Epithelial cell of prostate (primary cell): ENCODE measurements at regions not wholly inside any gene's neighbourhood (a gene's known extent, or its start where the extent isn't known, plus 50 kb on each side); places are given as distances from the start of the nearest gene placed in this dataset.
"Not testable (repeated sequence)": the region's sequence is repeated elsewhere in the genome, so short reads cannot be mapped to it uniquely, and the experiment has no call there.

Experiments
- DNase-seq: peaks from one replicate; pipeline ENCODE4 v3.0.0-alpha.2; 2011; ENCODE audit warnings: low read depth, low spot score
- H3K27ac ChIP-seq: fragments of 450-650 bp; 2 replicates; pipeline ENCODE4 v1.5.1; 2017; ENCODE audit warnings: mild to moderate bottlenecking

- H3K27ac ChIP-seq, DNase-seq: not testable (repeated sequence)
Measured at GRCh38 chr5:10876996-10877395, 116.0 kb upstream of the DAP start.

GRCh38 chr5:10876006-10876744 is 115.1 kb upstream of the DAP start:
- H3K27ac ChIP-seq = no peak overlapping the region
- no peak for DNase-seq

GRCh38 chr5:10875201-10875768 is 114.3 kb upstream of the DAP start:
- no peak for DNase-seq
- H3K27ac ChIP-seq = no peak overlapping the region

- DNase-seq = no peak
- H3K27ac ChIP-seq = no peak overlapping the region
Measured at GRCh38 chr5:10874541-10874940, 113.5 kb upstream of the DAP start.

- H3K27ac ChIP-seq = no peak overlapping the region
- DNase-seq = no peak
Measured at GRCh38 chr5:10870791-10871190, 109.8 kb upstream of the DAP start.

- DNase-seq = no peak
- H3K27ac ChIP-seq = no peak overlapping the region
Measured at GRCh38 chr5:10868956-10869355, 107.9 kb upstream of the DAP start.

- DNase-seq = no peak
- no peak overlapping the region for H3K27ac ChIP-seq
Measured at GRCh38 chr5:10867389-10868303, 106.6 kb upstream of the DAP start.

- no peak overlapping the region for H3K27ac ChIP-seq
- no peak for DNase-seq
Measured at GRCh38 chr5:10866913-10867312, 105.9 kb upstream of the DAP start.

- no peak for DNase-seq
- no peak overlapping the region for H3K27ac ChIP-seq
Measured at GRCh38 chr5:10863763-10864383, 102.8 kb upstream of the DAP start.

GRCh38 chr5:10862085-10862484 is 101.1 kb upstream of the DAP start:
- no peak for DNase-seq
- H3K27ac ChIP-seq = no peak overlapping the region

GRCh38 chr5:10861423-10861790 is 100.4 kb upstream of the DAP start:
- H3K27ac ChIP-seq = no peak overlapping the region
- no peak for DNase-seq

- DNase-seq = no peak
- no peak overlapping the region for H3K27ac ChIP-seq
Measured at GRCh38 chr5:10860645-10861422, 99.8 kb upstream of the DAP start.

GRCh38 chr5:10860196-10860543 is 99.1 kb upstream of the DAP start:
- no peak for DNase-seq
- no peak overlapping the region for H3K27ac ChIP-seq

GRCh38 chr5:10859393-10860195 is 98.6 kb upstream of the DAP start:
- no peak overlapping the region for H3K27ac ChIP-seq
- no peak for DNase-seq

GRCh38 chr5:10858945-10859344 is 97.9 kb upstream of the DAP start:
- no peak for DNase-seq
- H3K27ac ChIP-seq = no peak overlapping the region

GRCh38 chr5:10858307-10858706 is 97.3 kb upstream of the DAP start:
- H3K27ac ChIP-seq = no peak overlapping the region
- DNase-seq = no peak

GRCh38 chr5:10857338-10857733 is 96.3 kb upstream of the DAP start:
- no peak for DNase-seq

GRCh38 chr5:10856683-10857337 is 95.8 kb upstream of the DAP start:
- no peak for DNase-seq
- no peak overlapping the region for H3K27ac ChIP-seq

More at GRCh38 chr5:10857338-10857733, 96.3 kb upstream of the DAP start:
- H3K27ac ChIP-seq = no peak overlapping the region

GRCh38 chr5:10856071-10856470 is 95.0 kb upstream of the DAP start:
- H3K27ac ChIP-seq = no peak overlapping the region

More at GRCh38 chr5:10856071-10856470, 95.0 kb upstream of the DAP start:
- no peak for DNase-seq
